Loucy (cell line): ENCODE measurements at regions not wholly inside any gene's neighbourhood (a gene's known extent, or its start where the extent isn't known, plus 50 kb on each side); places are given as distances from the start of the nearest gene placed in this dataset.

ENCODE experiments used
- H2AFZ ChIP-seq: fragments of 200-600 bp; sonication (generic); 2 replicates; pipeline ENCODE4 v1.6.0; 2016; ENCODE audit warnings: antibody characterized with exemption, mild to moderate bottlenecking, low read length, moderate library complexity
- H3F3A ChIP-seq: fragments of 200-600 bp; 2 replicates; pipeline ENCODE4 v1.6.0; 2016; ENCODE audit warnings: antibody characterized with exemption, low read depth, mild to moderate bottlenecking
- H3K27me3 ChIP-seq: fragments of 200-600 bp; sonication (generic); 2 replicates; pipeline ENCODE4 v1.6.1; 2014; ENCODE audit warnings: low read length, mild to moderate bottlenecking; ENCODE audit not compliant: insufficient read depth, poor library complexity, severe bottlenecking
- H3K36me3 ChIP-seq: fragments of 200-600 bp; sonication (generic); 2 replicates; pipeline ENCODE4 v1.6.1; 2016; ENCODE audit warnings: low read length; ENCODE audit not compliant: insufficient read depth
- H3K4me1 ChIP-seq: fragments of 200-600 bp; sonication (generic); 2 replicates; pipeline ENCODE4 v1.5.1; 2014; ENCODE audit warnings: low read length, mild to moderate bottlenecking; ENCODE audit not compliant: insufficient read depth, poor library complexity, severe bottlenecking
- H3K4me2 ChIP-seq: fragments of 200-600 bp; sonication (generic); 2 replicates; pipeline ENCODE4 v1.6.0; 2014; ENCODE audit warnings: antibody characterized with exemption, low read length, low read depth, mild to moderate bottlenecking; ENCODE audit not compliant: poor library complexity, severe bottlenecking
- H3K4me3 ChIP-seq: fragments of 200-600 bp; sonication (generic); 2 replicates; pipeline ENCODE4 v1.5.1; 2014; ENCODE audit warnings: low read length, mild to moderate bottlenecking, mixed read lengths; ENCODE audit not compliant: poor library complexity, severe bottlenecking
- H3K79me2 ChIP-seq: fragments of 200-600 bp; sonication (generic); 2 replicates; pipeline ENCODE4 v1.6.1; 2014; ENCODE audit warnings: low read length; ENCODE audit not compliant: insufficient read depth
- H3K9ac ChIP-seq: fragments of 200-600 bp; sonication (generic); 2 replicates; pipeline ENCODE4 v1.6.0; 2014; ENCODE audit warnings: mild to moderate bottlenecking, low read depth, low read length, moderate library complexity; ENCODE audit not compliant: poor library complexity, severe bottlenecking
- H3K9me2 ChIP-seq: fragments of 200-600 bp; sonication (generic); replicated peaks from 2 replicates; pipeline ENCODE4 v1.6.1; 2016; ENCODE audit warnings: low read depth, low read length, mixed read lengths
- H3K9me3 ChIP-seq: fragments of 200-600 bp; sonication (generic); 2 replicates; pipeline ENCODE4 v1.6.1; 2014; ENCODE audit warnings: mild to moderate bottlenecking, antibody characterized with exemption, low read length, low read depth; ENCODE audit not compliant: insufficient read depth
- H4K20me1 ChIP-seq: fragments of 200-600 bp; sonication (generic); 2 replicates; pipeline ENCODE4 v1.6.0; 2014; ENCODE audit warnings: antibody characterized with exemption, low read length, mild to moderate bottlenecking; ENCODE audit not compliant: insufficient read depth, poor library complexity, severe bottlenecking
- EZH2phosphoT487 ChIP-seq: fragments of 200-600 bp; IDR thresholded peaks from 2 replicates; pipeline ENCODE4 v1.6.1; 2018; ENCODE audit warnings: antibody characterized with exemption, mild to moderate bottlenecking, moderate library complexity, borderline replicate concordance
- TF ChIP-seq, protein P1 (sequence below): fragments of 200-600 bp; sonication (generic); conservative IDR thresholded peaks from 2 replicates; pipeline ENCODE4 v1.5.1; 2014; ENCODE audit warnings: mild to moderate bottlenecking, antibody characterized with exemption, low read length

DNA sequence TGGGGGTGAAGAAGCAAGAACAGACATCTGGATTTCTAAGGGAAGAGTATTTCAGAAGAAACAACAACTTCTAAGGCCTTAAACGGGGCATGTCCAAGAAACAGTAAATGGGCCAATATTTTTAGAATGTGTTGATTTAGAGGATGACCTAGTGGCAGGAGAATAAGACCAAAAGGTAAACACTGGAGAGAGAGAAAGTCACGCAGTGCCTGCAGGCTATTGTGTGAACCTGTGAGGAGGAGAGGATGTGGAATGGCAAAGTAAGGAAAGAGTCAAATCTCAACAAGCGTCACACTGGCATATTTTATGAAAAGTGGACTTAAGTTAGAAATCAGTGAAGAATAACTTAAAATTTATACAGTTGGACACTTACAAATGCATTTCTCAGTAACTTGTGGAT, 78.1 kb upstream of the EGFR start:
- Histone ChIP-seq H3K36me3 (no peaks in the 10 kb centered on the region), H3K79me2 (no peaks in the 10 kb centered on the region), H3K27me3 (no peaks in the 10 kb centered on the region), H2AFZ (no peak overlapping the region), H3K4me1 (no peaks in the 10 kb centered on the region), H3K9me2 (no peaks in the 10 kb centered on the region), H3K4me2 (no peak overlapping the region), H4K20me1 (no peaks in the 10 kb centered on the region), H3K9me3 (no peaks in the 10 kb centered on the region), H3F3A (no peaks in the 10 kb centered on the region), H3K9ac (no peak overlapping the region), H3K4me3 (no peak overlapping the region)
- TF ChIP-seq, protein P1, sequence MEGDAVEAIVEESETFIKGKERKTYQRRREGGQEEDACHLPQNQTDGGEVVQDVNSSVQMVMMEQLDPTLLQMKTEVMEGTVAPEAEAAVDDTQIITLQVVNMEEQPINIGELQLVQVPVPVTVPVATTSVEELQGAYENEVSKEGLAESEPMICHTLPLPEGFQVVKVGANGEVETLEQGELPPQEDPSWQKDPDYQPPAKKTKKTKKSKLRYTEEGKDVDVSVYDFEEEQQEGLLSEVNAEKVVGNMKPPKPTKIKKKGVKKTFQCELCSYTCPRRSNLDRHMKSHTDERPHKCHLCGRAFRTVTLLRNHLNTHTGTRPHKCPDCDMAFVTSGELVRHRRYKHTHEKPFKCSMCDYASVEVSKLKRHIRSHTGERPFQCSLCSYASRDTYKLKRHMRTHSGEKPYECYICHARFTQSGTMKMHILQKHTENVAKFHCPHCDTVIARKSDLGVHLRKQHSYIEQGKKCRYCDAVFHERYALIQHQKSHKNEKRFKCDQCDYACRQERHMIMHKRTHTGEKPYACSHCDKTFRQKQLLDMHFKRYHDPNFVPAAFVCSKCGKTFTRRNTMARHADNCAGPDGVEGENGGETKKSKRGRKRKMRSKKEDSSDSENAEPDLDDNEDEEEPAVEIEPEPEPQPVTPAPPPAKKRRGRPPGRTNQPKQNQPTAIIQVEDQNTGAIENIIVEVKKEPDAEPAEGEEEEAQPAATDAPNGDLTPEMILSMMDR: no peak

DNA sequence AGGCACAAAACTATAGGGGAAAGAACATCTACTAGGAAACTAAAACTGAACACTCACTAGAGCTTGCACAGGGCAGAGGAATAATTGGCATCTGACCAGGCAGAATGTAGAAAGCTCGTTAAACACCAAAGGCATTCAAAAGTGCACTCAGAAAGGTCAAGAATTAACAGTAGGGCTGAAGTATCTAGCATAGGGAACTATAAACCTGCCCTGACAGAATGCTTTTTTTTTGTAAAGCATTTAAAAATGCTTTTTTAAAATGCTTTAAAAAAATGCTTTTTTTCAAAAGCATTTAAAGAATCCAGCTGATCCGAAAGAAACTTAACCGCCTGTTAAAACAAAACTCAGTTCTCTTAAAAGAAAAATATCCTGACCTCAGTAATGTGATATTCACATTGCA, 74.6 kb upstream of the EGFR start:
- Histone ChIP-seq H3K79me2 (no peaks in the 10 kb centered on the region), H3K4me1 (no peaks in the 10 kb centered on the region), H3K9ac (no peak overlapping the region), H3F3A (no peaks in the 10 kb centered on the region), H2AFZ (no peak overlapping the region), H3K9me3 (no peaks in the 10 kb centered on the region), H3K36me3 (no peaks in the 10 kb centered on the region), H3K4me3 (no peak overlapping the region), H3K27me3 (no peaks in the 10 kb centered on the region), H4K20me1 (no peaks in the 10 kb centered on the region), H3K9me2 (no peaks in the 10 kb centered on the region), H3K4me2 (no peak overlapping the region)
- no peak for TF ChIP-seq EZH2phosphoT487
- TF ChIP-seq, protein P1: no peak

DNA sequence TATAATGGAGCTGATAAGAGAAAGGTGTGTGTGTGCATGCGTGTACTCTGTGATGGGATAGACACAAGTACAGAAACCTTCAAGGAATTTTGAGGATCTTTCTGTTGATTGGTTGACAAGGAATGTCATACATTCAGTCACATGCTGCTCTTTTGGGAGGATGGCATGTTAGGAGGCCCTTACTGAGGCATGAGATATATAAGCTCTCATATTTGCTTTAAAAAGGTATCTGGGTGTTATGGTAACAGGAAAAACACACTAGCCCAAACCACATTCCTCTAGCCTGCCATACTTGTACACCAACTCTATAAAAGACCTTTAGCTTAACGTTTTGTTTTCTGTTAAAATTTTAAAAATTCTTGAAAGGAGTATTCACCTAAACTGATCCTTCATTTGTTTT, 72.5 kb upstream of the EGFR start:
- TF ChIP-seq, protein P1: no peak
- no peak for TF ChIP-seq EZH2phosphoT487
- Histone ChIP-seq H3K9me2 (no peaks in the 10 kb centered on the region), H3K27me3 (no peaks in the 10 kb centered on the region), H3K79me2 (no peaks in the 10 kb centered on the region), H3K4me2 (no peak overlapping the region), H2AFZ (no peak overlapping the region), H3K4me1 (no peaks in the 10 kb centered on the region), H3K36me3 (no peaks in the 10 kb centered on the region), H3K9ac (no peak overlapping the region), H3F3A (no peaks in the 10 kb centered on the region), H3K9me3 (no peaks in the 10 kb centered on the region), H4K20me1 (no peaks in the 10 kb centered on the region), H3K4me3 (no peak overlapping the region)
